ENCODE measurements at regions not wholly inside any gene's neighbourhood (a gene's known extent, or its start where the extent isn't known, plus 50 kb on each side); places are given as distances from the start of the nearest gene placed in this dataset.

DNA sequence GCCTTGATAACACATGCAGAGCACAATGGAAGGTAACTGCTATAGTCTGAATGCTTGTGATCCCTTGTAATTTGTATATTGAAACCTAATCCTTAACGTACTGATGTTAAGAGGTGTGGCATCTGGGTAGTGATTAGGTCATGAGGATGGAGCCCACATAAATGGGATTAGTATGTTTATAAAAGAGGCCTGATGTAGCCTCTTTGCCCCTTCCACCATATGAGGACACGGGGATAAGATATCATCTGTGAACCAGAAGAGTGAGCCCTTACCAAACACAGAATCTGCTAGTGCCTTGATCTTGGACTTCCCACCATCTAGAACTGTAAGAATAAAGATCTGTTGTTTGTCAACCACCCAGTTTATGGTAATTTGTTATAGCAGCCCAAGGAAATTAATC is 1074.2 kb upstream of the INTU start:
- no peak for DNase-seq

DNA sequence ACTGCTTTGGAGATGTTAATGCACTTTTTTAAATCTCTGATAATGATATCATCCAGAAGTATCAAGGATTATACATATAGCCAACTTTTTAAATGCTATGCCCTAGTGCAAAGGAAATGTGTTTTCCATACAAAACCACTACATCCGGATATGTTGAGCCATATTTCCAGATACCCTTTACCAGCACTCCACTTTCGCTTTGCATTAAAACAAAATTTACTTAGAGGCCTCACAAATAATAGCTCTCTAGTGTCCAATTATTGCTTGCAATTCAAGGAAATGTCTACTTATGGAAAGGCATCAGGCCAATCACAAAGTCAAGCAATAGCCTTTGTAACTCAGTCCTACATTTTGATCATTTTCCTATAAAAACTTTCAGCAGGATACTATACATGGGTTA is 1072.8 kb upstream of the INTU start:
- no peak for DNase-seq

DNA sequence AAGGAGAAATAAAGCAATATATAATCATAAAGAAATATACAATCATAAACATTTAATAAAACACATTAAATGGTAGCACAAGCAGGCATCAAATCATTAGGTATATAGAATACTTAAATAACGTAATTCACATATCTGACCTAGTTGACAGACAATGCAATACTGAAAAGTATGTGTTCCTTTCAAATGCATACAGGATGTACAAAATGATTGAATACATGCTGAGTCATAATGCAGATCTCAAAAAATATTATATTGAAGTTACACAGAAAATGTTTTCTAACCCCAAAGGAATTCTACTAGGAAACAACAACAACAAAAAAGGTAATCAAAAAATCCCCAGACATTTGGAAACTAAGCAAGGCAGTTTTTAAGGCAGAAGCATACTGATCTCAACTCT is 1072.0 kb upstream of the INTU start:
- DNase-seq, result no peak

DNA sequence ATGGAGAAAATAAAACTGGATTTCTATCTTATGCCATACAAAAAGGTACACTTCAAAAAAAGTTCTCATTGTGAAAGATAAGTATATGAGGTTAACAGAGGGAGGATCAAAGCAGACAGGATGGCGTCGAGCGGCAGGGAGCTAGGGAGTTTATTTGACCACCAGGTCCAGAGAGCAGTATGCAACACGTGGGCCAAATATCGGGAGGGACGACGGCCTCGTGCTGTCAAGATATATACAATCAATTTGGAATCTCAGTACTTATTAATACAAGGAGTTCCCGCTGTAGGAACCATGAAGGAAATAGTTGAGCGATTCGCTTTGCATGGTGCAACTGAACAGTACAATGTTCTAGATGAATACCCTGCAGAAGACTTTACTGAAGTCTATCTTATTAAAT is 1069.4 kb upstream of the INTU start:
- no peak for DNase-seq

DNA sequence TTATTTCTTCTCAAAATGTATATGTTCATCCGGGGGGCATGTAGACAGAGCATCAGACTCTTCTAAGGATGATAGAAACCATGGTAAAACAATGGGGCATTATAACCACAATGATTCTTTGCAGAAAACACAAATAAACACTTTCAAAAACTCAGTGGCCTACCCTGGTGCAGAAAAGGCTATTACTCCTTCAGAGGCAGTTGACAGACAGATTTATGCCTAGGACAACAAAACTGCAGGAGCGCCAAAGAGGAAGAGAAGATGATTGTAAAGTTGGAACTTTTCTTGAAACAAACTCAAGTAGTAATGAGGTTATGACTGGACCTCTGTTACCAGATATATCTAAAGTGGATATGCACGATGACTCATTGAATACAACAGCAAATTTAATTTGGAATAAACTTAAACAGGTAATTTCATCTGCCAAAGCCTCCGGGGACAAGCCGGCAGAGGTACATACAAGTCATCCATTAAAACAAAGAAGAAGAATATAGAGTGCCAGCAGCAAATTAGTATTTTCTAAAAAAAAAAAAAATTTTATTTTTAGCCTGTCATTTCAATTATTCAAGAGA is 1068.4 kb upstream of the INTU start:
- DNase-seq, result no peak

DNA sequence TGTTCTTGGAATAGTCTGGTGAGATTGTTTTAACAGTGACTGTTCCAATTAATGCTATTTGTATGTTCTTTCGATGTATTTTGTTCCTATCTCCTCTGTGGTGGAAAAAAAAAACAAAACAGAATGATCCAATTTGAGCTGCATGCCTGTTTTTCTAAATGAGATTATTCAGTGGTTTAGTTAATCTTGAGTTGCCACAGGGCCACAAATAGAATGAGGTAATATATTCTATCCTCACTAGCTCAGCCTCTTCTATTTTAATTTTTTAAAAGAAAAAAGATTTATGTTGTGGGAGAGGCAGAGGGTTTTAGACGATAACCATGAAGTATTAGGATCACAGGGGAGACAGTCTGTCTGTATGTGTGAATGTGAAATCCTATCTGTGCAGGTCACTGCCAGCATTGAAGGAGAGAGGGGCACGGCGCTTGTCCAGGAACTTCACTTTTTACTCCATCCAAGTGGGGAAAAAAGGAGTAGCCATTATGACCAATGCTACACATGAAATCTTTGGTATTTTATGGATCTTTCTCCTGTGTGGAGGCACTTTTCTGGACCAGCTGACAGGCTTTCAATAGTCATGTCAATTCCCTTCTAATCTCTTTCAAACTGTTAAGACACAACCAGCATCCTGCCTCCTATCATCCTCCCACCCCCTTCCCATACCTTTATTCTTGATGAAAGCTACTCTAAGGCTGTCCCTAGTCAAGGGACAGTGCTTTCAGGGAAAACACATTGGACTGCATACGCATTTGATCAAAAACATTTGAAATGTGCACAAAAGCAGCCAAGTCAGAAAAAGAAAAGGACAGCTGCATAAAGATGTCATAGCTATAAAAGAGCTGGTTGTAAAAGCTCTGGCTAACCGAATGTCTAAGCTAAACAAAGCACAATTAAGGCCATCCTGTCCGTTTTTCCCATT is 1063.8 kb upstream of the INTU start:
- no peak for DNase-seq

DNA sequence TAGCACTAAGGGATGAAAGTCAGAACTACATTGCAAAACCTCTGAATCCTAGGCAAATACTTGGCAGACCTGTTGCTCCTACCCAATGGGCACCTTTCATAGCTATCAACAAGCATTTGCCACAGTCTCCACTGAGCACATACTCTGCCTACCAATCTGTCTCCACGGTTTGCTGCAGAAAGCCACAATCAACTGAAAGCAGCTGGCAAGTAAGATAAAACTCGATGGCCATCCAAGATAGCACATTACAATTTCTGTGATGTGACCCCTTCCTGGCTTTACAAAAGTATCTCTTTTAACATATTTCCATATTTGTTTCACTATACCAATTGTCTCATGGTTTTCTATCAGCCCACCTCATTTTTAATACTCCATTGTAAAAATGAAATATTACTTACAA is 1060.5 kb upstream of the INTU start:
- DNase-seq, result no peak

DNA sequence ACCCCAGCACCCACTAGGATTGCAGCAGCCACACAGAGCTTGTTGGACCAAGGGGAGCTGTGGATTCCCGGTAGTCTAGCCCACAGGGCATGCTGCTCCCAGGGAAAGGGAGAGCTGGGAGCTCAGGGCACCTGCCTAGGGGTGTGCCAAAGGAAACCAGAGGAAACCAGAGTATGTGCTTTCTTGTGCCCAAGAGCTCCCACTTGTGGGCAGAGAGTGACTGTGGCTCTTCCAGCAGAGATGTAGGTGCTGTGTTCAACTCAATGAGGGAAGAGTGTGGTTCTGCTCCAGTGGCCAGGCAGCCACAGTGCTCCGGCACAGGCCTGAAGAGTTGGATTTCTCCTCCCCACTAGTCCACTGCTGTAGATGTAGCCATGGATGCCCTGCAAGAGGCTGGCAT is 1050.0 kb upstream of the INTU start:
- no peak for DNase-seq

DNA sequence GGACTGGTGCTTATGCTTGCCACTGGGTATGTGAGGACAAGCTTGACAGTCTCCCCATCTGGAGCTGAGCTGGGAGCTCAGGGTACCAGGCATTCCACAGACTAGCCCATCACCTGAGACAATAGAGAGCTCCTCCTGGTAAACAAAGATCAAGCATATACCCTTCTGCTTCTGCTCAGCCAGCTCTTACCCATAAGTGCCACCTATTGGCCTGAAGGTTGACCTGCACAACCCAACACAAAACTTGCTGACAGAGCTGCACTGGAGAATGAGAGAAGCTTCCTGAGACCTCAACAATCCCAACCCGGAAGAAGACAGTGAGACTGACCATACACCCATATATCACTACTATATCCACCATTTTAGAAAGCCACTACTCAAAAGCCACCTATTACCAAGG is 1049.2 kb upstream of the INTU start:
- DNase-seq, result no peak

DNA sequence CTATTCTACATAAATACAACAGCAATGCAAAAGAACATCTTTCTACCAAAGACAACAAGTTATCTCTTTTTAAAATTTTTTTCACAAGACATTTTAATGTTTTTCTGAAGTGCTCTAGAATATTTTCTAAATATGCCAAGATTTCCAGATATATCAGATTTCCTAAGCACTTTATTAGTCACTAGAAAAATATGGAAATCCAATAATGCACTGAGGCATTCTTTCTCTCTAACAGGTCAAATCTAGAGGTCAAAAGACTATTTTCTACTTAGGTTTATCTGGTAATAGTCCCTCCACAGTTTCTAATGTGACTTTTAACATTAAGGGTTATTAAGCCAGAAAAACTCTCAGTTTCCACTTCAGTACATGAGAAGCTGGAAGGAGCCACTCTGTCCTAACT is 1041.2 kb upstream of the INTU start:
- DNase-seq, result no peak

DNA sequence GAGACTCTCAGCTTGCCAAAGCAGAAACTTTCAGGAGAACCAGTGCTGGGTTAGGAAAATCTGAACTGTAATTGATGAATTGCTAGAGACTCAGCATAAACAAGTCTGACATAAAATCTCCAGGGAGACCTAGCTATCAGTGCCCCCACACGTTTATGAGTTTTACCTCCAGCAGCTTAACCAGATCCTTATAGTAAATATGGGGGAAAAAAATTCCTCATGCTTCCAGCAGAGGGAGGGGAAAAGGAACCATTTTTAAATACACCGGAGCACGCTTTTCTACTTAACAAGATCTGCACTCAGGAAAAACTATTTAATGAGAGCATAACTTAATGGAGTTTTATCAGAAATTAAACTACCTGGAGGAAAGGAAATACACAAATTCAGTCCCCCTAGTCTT is 1040.7 kb upstream of the INTU start:
- no peak for DNase-seq

DNA sequence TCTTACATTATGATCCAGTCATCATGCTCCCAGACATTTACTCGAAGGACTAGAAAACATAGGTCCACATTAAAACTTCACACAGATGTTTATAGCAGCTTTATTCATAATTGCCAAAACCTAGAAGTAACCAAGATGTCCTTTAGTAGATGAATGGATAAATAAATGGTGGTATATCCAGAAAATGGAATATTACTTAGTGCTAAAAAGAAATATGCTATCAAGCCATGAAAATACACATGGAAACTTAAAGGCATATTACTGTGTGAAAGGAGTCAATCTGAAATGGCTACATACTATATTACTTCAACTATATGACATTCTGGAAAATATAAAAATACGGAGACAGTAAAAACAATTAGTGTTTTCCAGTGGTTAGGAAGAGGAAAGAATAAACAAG is 1039.1 kb upstream of the INTU start:
- no peak for DNase-seq

DNA sequence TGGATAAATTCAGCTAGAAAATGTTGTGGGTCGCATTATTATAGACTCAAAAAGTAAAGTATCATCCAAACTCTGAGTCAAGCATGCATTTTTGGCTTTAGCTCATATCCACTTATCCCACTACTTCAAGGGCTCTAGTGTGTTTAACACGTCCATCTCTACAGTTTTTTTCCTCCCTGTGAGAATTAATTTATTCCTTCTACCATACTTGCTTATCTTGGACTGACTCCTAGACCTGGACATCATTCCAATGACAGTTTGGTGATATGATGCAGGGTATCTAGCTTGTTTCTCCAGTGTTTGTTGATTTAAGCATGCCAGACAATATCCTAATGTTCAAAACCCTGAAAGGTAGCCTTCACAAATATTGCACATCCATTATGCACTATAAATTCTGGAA is 1037.1 kb upstream of the INTU start:
- no peak for DNase-seq

DNA sequence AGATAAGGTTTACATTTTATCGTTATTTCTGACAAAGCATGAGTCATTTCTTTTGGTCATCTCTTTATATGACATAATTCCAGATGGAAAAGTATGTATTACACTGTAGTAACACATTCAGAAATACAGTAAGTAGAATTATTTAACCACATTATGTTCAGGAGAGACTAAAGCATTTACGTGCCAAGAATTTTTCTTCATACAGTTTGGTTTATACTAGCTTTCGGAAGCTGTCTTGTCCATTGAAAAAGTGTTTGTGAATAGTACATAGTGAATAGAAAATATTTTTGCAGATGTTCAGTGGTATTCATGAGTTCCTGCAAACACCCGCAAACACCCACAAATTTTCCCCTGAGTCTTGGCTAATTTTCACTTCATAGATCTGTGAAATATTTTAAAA is 1033.0 kb upstream of the INTU start:
- DNase-seq, result no peak

DNA sequence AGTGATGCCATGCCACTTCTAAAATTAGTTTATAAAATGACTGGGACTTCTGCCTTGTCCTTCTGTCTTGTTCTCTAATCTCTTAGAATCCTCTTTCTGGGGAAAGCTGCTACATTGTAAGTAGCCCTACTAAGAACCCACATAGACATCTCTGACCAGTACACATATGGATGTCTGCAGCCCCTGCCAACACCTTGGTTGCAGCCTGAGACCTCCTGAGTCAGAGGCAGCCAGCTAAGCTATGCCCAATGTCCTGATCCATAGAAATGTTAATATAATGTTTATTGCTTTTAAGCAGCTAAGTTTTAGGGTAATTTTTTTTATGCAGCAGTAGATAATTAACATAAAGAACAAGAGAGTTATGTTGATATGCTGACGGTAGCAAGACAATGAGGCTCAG is 1029.5 kb upstream of the INTU start:
- DNase-seq, result no peak

DNA sequence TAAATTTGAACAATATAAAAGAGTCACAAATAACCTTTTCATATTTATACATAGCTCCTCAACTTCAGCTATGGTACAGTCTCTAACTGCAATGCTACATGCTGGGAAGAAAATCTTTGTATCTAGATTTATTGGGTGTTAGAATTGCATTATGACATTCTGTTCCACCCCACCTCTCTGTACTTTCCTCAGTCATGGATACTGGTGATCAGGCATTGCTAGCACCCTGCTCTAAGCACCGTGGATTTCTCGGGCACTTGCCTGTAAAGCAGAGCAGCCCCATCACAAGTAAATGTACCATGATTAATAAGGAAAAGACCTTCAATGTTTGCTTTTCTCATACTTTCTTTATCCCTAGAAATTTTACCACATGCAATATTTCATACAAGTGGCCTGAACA is 1028.9 kb upstream of the INTU start:
- DNase-seq, result no peak

DNA sequence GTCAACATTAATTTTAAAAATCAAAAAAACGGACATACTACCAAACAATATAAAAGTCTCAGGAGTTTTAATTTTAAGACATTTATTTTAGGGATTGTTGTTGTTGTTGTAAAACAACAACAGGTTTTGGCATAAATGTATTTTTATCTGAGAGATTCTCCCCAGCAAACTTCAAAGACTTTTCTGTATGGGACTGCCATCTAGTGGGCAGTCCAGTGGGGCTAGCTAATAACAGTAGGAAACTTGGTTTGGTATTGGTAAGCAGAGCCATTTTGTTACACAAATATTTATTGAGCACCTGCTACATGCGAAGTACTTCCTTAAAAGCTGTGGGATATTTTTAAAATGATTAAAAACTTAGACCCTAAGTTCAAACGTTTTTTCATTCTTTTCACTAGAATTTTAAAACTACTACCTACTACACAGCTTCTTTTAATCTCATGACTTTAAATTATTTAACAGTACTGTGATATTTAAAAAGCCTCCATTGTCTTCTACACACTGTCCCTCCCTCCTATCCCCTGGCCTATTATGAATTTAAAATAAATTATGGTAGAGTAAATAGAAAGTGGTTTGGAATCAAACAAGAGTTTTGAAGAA is 1028.4 kb upstream of the INTU start:
- DNase-seq, result no peak

DNA sequence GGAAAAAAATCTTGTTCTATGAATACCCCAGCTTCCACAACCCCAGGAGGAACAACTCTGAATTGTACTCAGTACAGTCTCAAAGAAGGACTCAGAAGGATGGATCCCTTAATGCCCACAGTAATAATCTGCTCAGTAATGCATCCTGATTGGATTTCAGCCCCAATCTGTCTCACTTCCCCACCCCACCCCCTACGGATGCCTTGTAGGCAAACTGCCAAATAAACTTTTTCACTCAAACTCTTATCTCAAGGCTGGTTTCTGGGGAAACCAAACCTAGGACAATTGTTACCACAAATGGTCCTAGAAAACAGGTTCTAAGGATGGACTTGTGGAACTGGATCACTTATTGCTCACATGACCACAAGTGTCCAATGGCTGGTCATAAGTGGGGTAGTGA is 1021.8 kb upstream of the INTU start:
- no peak for DNase-seq

DNA sequence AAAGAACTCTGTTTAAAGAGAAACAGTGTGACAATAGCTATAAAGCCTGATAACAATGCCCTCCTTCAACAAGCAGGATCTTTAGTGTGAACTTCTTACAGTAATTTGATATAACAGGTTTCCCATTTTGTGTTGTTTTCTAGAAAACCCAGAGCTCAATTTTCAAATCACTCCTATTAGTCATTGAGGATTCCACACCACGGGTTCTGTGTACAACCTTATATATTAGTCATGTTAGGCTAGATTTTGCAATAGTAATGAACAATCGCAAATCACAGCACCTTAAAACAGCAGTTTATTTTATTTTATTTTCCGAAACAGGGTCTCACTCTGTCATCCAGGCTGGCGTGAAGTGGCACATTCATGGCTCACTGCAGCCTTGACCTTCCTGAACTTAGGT is 1020.9 kb upstream of the INTU start:
- no peak for DNase-seq

DNA sequence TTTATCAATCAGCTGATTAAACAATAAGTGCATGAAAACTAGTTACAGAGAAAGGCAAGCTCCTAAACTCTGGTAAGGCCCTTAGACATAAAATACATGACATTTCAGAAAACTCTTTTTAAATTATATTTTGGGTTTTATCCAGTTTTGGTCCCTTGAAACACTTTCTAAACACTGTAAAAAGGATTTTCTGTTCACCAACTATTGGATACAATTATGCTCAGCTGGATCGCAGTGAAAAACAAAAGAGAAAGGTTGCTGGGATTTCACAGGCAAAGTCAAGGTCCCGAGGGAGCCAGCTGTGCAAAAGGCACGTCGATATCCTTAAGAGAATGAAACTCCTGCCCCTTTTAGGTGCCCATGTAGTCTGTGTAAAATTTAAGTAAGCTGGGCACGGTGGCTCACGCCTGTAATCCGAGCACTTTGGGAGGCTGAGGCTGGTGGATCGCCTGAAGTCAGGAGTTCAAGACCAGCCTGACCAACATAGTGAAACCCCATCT is 1018.4 kb upstream of the INTU start:
- DNase-seq, result no peak

DNA sequence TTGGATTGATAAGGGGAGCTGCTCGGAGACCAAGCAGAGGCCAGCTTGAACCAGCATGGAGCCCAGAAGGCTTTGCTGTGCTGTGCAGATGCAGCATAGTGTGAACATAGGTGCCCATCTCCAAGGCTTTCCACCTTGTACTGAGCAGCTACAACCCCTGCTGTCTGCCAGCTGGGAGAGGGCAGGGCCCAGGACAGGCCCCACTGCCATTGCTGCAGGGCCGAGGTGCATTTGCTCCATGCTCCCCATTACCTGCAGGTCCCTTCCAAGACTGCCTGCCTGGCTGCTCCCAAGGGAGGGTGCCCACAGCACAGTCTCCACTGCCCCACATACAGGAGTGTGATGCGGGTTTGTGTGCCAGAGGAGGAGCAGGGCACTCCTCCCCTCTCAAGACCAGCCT is 1016.0 kb upstream of the INTU start:
- no peak for DNase-seq

DNA sequence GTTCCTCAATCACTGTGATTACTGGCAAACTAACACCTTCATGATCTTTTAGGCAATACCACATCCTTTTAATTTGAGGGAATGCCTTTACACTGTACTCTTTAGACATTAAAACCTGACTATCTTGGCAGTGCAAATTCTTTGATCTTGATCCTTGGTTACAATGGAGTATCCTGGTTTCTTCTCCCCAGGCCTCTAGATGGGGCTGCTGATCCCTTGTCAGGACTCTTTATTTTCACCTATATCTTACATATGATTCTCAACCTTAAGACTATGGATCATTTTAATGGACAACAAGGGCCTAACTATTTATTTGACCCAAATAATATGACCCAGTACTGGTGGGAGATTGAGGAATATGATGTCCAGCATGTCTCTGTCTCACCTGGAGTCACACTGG is 1005.5 kb upstream of the INTU start:
- no peak for DNase-seq

DNA sequence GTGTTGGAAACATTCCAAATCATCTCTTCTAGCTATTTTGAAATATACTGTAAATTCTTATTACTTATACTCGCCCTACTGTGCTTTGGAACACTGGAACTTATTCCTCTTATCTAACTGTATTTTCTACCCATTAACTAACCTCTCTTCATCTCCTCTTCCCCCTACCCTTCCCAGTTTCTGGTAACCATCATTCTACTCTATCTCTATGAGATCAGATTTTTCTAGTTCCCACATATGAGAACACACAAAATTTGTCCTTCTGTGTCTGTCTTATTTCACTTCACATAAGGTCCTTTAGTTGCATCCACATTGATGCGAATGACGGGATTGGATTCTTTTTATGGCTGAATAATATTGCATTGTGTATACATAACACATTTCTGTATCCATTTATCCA is 1003.8 kb upstream of the INTU start:
- DNase-seq, result no peak

DNA sequence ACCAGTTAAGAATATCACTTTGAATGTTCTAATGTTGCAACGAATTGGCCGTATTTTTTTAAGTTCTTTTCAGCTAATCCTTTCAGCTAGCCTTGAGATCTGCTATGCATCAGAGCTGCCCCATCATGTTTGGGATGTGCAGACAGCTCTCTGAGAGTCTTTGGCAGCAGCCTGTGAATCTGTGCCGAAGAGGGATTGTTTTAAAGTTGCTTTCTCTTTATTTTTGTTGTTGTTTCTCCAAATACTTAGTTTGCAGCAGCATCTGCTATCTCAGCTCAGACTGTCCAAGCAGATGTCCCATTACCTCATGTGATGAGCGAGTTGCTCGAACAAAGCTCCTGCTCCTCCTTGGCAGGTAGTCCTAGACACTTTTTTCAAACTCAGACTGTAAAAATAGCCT is 1002.5 kb upstream of the INTU start:
- DNase-seq, result no peak

All from activated CD4-positive, alpha-beta T cell treated with anti-CD3 and anti-CD28 coated beads, Interleukin-10, Interleukin-2, amounts not matched to agents 100 ng/mL and 50 ng/mL, durations not matched to agents 16 hours and 8 hours (primary cell).